H1 (cell line): ENCODE measurements at regions not wholly inside any gene's neighbourhood (a gene's known extent, or its start where the extent isn't known, plus 50 kb on each side); places are given as distances from the start of the nearest gene placed in this dataset.

Experiments used
- CTCF ChIA-PET: fragments of 300-600 bp; sonication (Branson Sonifier 250); formaldehyde crosslinking; loops from one replicate; lab custom pipeline; 2021; ENCODE audit not compliant: partially characterized antibody; lab: Charles Lee
- POLR2A ChIA-PET: fragments of 300-600 bp; sonication (Branson Sonifier 250); formaldehyde crosslinking; loops from one replicate; lab custom pipeline; 2021; ENCODE audit warnings: inconsistent platforms; ENCODE audit not compliant: partially characterized antibody; lab: Charles Lee
- DNase-seq, 2 experiments: peaks; one replicate each; pipeline versions ENCODE4 v3.0.0 to v3.0.0-alpha.2; 2010 to 2022; ENCODE audit warnings: low spot score in 2 of 2, low read depth in 1 of 2, mixed read lengths in 1 of 2
- FAIRE-seq: peaks from 2 replicates; lab custom pipeline; 2011; peaks lifted over from hg19 to GRCh38; lab: Jason Lieb, UNC
- H2AFZ ChIP-seq: 2 replicates; pipeline ENCODE4 v1.8.1; 2012; ENCODE audit warnings: low read length, inconsistent platforms
- H2AK5ac ChIP-seq: 2 replicates; pipeline ENCODE4 v1.6.1; 2013; ENCODE audit warnings: low read depth, low read length
- H2BK120ac ChIP-seq: replicated peaks from 2 replicates; pipeline ENCODE3; 2013; ENCODE audit warnings: low read depth, low read length, inconsistent platforms
- H2BK12ac ChIP-seq: 2 replicates; pipeline ENCODE4 v1.6.1; 2013; ENCODE audit warnings: low read depth, low read length
- H2BK15ac ChIP-seq: 2 replicates; pipeline ENCODE4 v1.6.1; 2013; ENCODE audit warnings: low read length
- H2BK20ac ChIP-seq: 2 replicates; pipeline ENCODE4 v1.6.1; 2013; ENCODE audit warnings: low read length
- H2BK5ac ChIP-seq: 2 replicates; pipeline ENCODE4 v1.6.1; 2013; ENCODE audit warnings: low read depth, low read length
- H3K14ac ChIP-seq: 2 replicates; pipeline ENCODE4 v1.6.1; 2013; ENCODE audit warnings: inconsistent platforms; ENCODE audit not compliant: insufficient read length
- H3K18ac ChIP-seq: 2 replicates; pipeline ENCODE4 v1.6.1; 2013; ENCODE audit warnings: low read length; ENCODE audit errors: extremely low read depth
- H3K23ac ChIP-seq: 2 replicates; pipeline ENCODE4 v1.6.1; 2013; ENCODE audit warnings: inconsistent platforms; ENCODE audit not compliant: insufficient read length
- H3K23me2 ChIP-seq: 2 replicates; pipeline ENCODE4 v1.6.1; 2013; ENCODE audit warnings: low read depth, low read length
- H3K27ac ChIP-seq: 2 replicates; pipeline ENCODE4 v1.6.1; 2011; ENCODE audit warnings: low read depth, low read length, inconsistent platforms
- H3K27me3 ChIP-seq, 4 experiments: replicated peaks in 1 of 4; 1 replicate in 1 of 4; 2 replicates in 3 of 4; pipeline versions ENCODE4 v1.6.1 to v1.8.1; 2011 to 2013; ENCODE audit warnings: low read length in 3 of 4, mild to moderate bottlenecking in 3 of 4, inconsistent platforms in 2 of 4, mixed read lengths in 2 of 4, moderate library complexity in 1 of 4; ENCODE audit not compliant: control insufficient read depth in 3 of 4, insufficient read depth in 3 of 4; ENCODE audit errors: extremely low read depth in 1 of 4
- H3K36me3 ChIP-seq, 4 experiments: 2 replicates each; pipeline versions ENCODE4 v1.6.1 to v1.8.1; 2011 to 2013; ENCODE audit warnings: mild to moderate bottlenecking in 4 of 4, low read length in 3 of 4, moderate library complexity in 2 of 4, control low read depth in 1 of 4, inconsistent platforms in 1 of 4; ENCODE audit not compliant: insufficient read depth in 4 of 4, control insufficient read depth in 2 of 4
- H3K4ac ChIP-seq: replicated peaks from 2 replicates; pipeline ENCODE3; 2013; ENCODE audit warnings: low read length, low read depth, mixed read lengths, inconsistent platforms; ENCODE audit not compliant: insufficient read length
- H3K4me1 ChIP-seq, 4 experiments: replicated peaks in 1 of 4; 1 replicate in 1 of 4; 2 replicates in 3 of 4; pipeline versions ENCODE4 v1.6.1 to v1.8.1; 2011 to 2013; ENCODE audit warnings: low read length in 3 of 4, inconsistent platforms in 2 of 4, mixed read lengths in 1 of 4; ENCODE audit not compliant: insufficient read depth in 4 of 4, control insufficient read depth in 3 of 4
- H3K4me2 ChIP-seq, 2 experiments: 2 replicates each; pipeline versions ENCODE4 v1.6.1 to v1.8.1; 2011 to 2013; ENCODE audit warnings: low read depth in 2 of 2, low read length in 2 of 2, control low read depth in 1 of 2, inconsistent platforms in 1 of 2, mild to moderate bottlenecking in 1 of 2; ENCODE audit not compliant: insufficient read depth in 1 of 2
- H3K4me3 ChIP-seq, 4 experiments: fragments of 200-600, 300-600 bp in 1 of 4; sonication (generic), shearing (Covaris generic), sonication (Bioruptor Twin) in 1 of 4; 2 replicates each; pipeline versions ENCODE4 v1.5.1 to v1.8.1; 2011 to 2016; ENCODE audit warnings: low read length in 4 of 4, low read depth in 3 of 4, control low read depth in 2 of 4, inconsistent platforms in 2 of 4, mild to moderate bottlenecking in 2 of 4, mixed read lengths in 1 of 4, moderate library complexity in 1 of 4; ENCODE audit not compliant: insufficient read depth in 2 of 4; ENCODE audit errors: extremely low read depth in 1 of 4
- H3K56ac ChIP-seq: replicated peaks from 2 replicates; pipeline ENCODE3; 2013; ENCODE audit warnings: low read depth, mild to moderate bottlenecking, mixed read lengths, low read length, inconsistent platforms; ENCODE audit not compliant: insufficient read length
- H3K79me1 ChIP-seq: 2 replicates; pipeline ENCODE4 v1.6.1; 2013; ENCODE audit warnings: low read depth, low read length, control low read depth
- H3K79me2 ChIP-seq, 2 experiments: 2 replicates each; pipeline versions ENCODE4 v1.6.1 to v1.8.1; 2012 to 2013; ENCODE audit warnings: low read length in 2 of 2, mild to moderate bottlenecking in 2 of 2, inconsistent platforms in 1 of 2; ENCODE audit not compliant: insufficient read depth in 2 of 2, control insufficient read depth in 1 of 2
- H3K9ac ChIP-seq, 4 experiments: replicated peaks in 1 of 4; 1 replicate in 1 of 4; 2 replicates in 3 of 4; pipeline versions ENCODE4 v1.6.1 to v1.8.1; 2011 to 2013; ENCODE audit warnings: low read depth in 3 of 4, low read length in 3 of 4, control low read depth in 2 of 4, mild to moderate bottlenecking in 2 of 4, moderate library complexity in 2 of 4, inconsistent platforms in 1 of 4; ENCODE audit errors: extremely low read depth in 1 of 4
- H3K9me3 ChIP-seq, 2 experiments: 2 replicates each; pipeline versions ENCODE4 v1.6.1 to v1.8.1; 2012 to 2013; ENCODE audit warnings: mild to moderate bottlenecking in 2 of 2, moderate library complexity in 2 of 2, control low read depth in 1 of 2, inconsistent platforms in 1 of 2, low read depth in 1 of 2, low read length in 1 of 2, mixed read lengths in 1 of 2; ENCODE audit not compliant: insufficient read depth in 2 of 2
- H4K20me1 ChIP-seq, 2 experiments: replicated peaks in 1 of 2; 2 replicates each; pipeline versions ENCODE3 to v1.8.1; 2011 to 2013; ENCODE audit warnings: inconsistent platforms in 2 of 2, low read length in 2 of 2, mild to moderate bottlenecking in 1 of 2; ENCODE audit not compliant: insufficient read depth in 2 of 2, control insufficient read depth in 1 of 2
- H4K5ac ChIP-seq: 2 replicates; pipeline ENCODE4 v1.6.1; 2013; ENCODE audit warnings: low read length, low read depth, mixed read lengths, inconsistent platforms; ENCODE audit not compliant: insufficient read length
- H4K8ac ChIP-seq: 2 replicates; pipeline ENCODE4 v1.8.0; 2013; ENCODE audit warnings: mild to moderate bottlenecking, moderate library complexity, low read length, inconsistent platforms; ENCODE audit not compliant: insufficient read depth; ENCODE audit errors: extremely low read depth
- H4K91ac ChIP-seq: replicated peaks from 2 replicates; pipeline ENCODE3; 2013; ENCODE audit warnings: low read length, mixed read lengths, inconsistent platforms; ENCODE audit not compliant: insufficient read length
- ATF2 ChIP-seq: IDR thresholded peaks from 2 replicates; pipeline ENCODE4 v1.6.1; 2012; ENCODE audit warnings: low read length, inconsistent platforms
- CBX8 ChIP-seq: fragments of 300-800, 300-1000 bp; sonication (generic); IDR thresholded peaks from 2 replicates; pipeline ENCODE4 v1.7.1; 2016; ENCODE audit warnings: low read depth, low read length, borderline replicate concordance
- CHD1 ChIP-seq: IDR thresholded peaks from 2 replicates; pipeline ENCODE4 v1.6.1; 2012; ENCODE audit warnings: low read depth, low read length, improper control_type of control experiment
- CTBP2 ChIP-seq: IDR thresholded peaks from 2 replicates; pipeline ENCODE4 v1.7.0; 2011; ENCODE audit warnings: borderline replicate concordance, mild to moderate bottlenecking, moderate library complexity, mixed read lengths, low read length; ENCODE audit not compliant: insufficient read depth, insufficient read length
- POLR2AphosphoS5 ChIP-seq: IDR thresholded peaks from 2 replicates; pipeline ENCODE4 v1.6.1; 2011; ENCODE audit warnings: low read depth, low read length
- RBBP5 ChIP-seq: IDR thresholded peaks from 2 replicates; pipeline ENCODE4 v1.7.1; 2012; ENCODE audit warnings: low read depth, mild to moderate bottlenecking, inconsistent platforms, low read length, moderate library complexity, borderline replicate concordance
- RFX5 ChIP-seq: IDR thresholded peaks from 2 replicates; pipeline ENCODE4 v1.6.1; 2011; ENCODE audit warnings: low read depth, low read length, improper control_type of control experiment, borderline replicate concordance
- SAP30 ChIP-seq: fragments of 300-600 bp; sonication (generic); IDR thresholded peaks from 2 replicates; pipeline ENCODE4 v1.7.1; 2012; ENCODE audit warnings: low read length, moderate library complexity, mild to moderate bottlenecking, inconsistent platforms; ENCODE audit not compliant: insufficient read depth, insufficient replicate concordance
- SIRT6 ChIP-seq: IDR thresholded peaks from one replicate; pipeline ENCODE4 v1.7.1; 2012; ENCODE audit warnings: low read length, inconsistent platforms
- SRF ChIP-seq: IDR thresholded peaks from 2 replicates; pipeline ENCODE4 v1.6.1; 2011; ENCODE audit warnings: mild to moderate bottlenecking, low read depth, low read length, moderate library complexity
- ZNF274 ChIP-seq: IDR thresholded peaks from 2 replicates; pipeline ENCODE4 v1.7.0; 2012; ENCODE audit warnings: low read length, borderline replicate concordance; ENCODE audit errors: extremely low read depth
- WGBS, 2 experiments: shearing (Covaris generic) in 1 of 2; methylation state at CpG; one replicate each; pipeline versions ENCODE4 v1.1.6 to v1.1.7; 2013 to 2015; ENCODE audit warnings: low lambda C conversion rate in 2 of 2, mixed read lengths in 2 of 2, inconsistent platforms in 1 of 2, low coverage in 1 of 2, missing lambda C conversion rate in 1 of 2; ENCODE audit not compliant: insufficient replicate concordance in 2 of 2, insufficient coverage in 1 of 2, insufficient read length in 1 of 2; ENCODE audit errors: extremely low coverage in 1 of 2, missing lambda C conversion rate in 1 of 2; 5-methylcytosine and 5-hydroxymethylcytosine counted together

DNA sequence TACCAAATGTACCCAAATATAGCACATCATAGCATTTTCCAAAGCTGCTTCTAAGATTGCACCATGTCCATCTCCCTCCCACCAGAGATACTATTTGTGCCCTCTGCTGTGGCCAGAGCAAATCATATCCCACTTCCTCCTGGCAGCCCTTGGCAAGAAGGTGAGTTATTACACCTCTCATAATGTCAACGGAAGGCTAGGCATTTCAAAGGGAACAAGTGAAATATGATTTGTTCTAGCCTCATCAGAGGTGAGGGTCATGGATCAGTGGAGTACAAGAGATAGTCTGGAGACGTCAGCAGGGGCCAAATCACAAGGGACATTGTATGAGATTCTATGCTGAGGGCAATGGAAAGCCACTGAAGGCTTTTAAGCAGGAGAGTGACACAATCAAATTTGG lies 90.2 kb upstream of the BCAR3 start:
- H2BK20ac ChIP-seq = no peak overlapping the region
- ChIA-PET POLR2A (no interaction called here), CTCF (interaction anchor here (0.6 to 2.1 kb wide), 3 partner anchors 21 to 683 kb away, joined by 3 to 8 read pairs (median 4); no protein-coding TSS in a partner anchor)
- peaks cover 2% of the 10 kb centered on the region; the same call in 1 of the 2 replicates for H3K23me2 ChIP-seq
- no peak overlapping the region for H3K14ac ChIP-seq
- no peak for FAIRE-seq
- no peak overlapping the region for H2BK5ac ChIP-seq
- no peaks in the 10 kb centered on the region; the same call in 1 of the 2 replicates for H3K79me1 ChIP-seq
- H3K4me3 ChIP-seq = no peak overlapping the region
- no peaks in the 10 kb centered on the region for H4K20me1 ChIP-seq
- H3K36me3 ChIP-seq = no peaks in the 10 kb centered on the region
- no peak overlapping the region for H2AK5ac ChIP-seq
- DNase-seq = no peak
- H3K4ac ChIP-seq = no peak overlapping the region
- H2BK120ac ChIP-seq = no peak overlapping the region
- H2AFZ ChIP-seq = no peak overlapping the region
- H4K5ac ChIP-seq = no peak overlapping the region
- no peaks in the 10 kb centered on the region for H3K27me3 ChIP-seq
- no peak overlapping the region for H3K9ac ChIP-seq
- H4K8ac ChIP-seq = no peak overlapping the region
- no peak overlapping the region for H3K56ac ChIP-seq
- no peak overlapping the region for H3K18ac ChIP-seq
- 61% methylated on average over 2 of the region's 2 CpGs; no CpG with 5 or more reads in 1 of the 2 experiments for WGBS, 2 experiments
- no peak overlapping the region for H3K27ac ChIP-seq
- H3K4me2 ChIP-seq = no peak overlapping the region
- no peak overlapping the region for H3K23ac ChIP-seq
- H3K9me3 ChIP-seq = no peaks in the 10 kb centered on the region
- H4K91ac ChIP-seq = no peak overlapping the region
- no peaks in the 10 kb centered on the region for H3K79me2 ChIP-seq
- peaks cover 7 to 15% (median 14%) of the 10 kb centered on the region in 4 experiments for H3K4me1 ChIP-seq
- H2BK15ac ChIP-seq = no peak overlapping the region
- no peak overlapping the region for H2BK12ac ChIP-seq
- TF ChIP-seq SRF = no peak
- no peak for TF ChIP-seq POLR2AphosphoS5
- TF ChIP-seq CHD1 = no peak
- TF ChIP-seq ATF2 = no peak
- TF ChIP-seq CTBP2 = no peak
- TF ChIP-seq RFX5 = no peak
- no peak for TF ChIP-seq CBX8
- TF ChIP-seq SAP30 = no peak
- TF ChIP-seq SIRT6 = no peak
- no peak for TF ChIP-seq ZNF274
- TF ChIP-seq RBBP5 = no peak
